Raji (cell line): ENCODE measurements at regions not wholly inside any gene's neighbourhood (a gene's known extent, or its start where the extent isn't known, plus 50 kb on each side); places are given as distances from the start of the nearest gene placed in this dataset.

Experiments
- POLR2A ChIP-seq: IDR thresholded peaks from 2 replicates; pipeline ENCODE4 v1.6.1; 2011; ENCODE audit warnings: low read depth, low read length, control low read depth; ENCODE audit not compliant: insufficient read depth

DNA sequence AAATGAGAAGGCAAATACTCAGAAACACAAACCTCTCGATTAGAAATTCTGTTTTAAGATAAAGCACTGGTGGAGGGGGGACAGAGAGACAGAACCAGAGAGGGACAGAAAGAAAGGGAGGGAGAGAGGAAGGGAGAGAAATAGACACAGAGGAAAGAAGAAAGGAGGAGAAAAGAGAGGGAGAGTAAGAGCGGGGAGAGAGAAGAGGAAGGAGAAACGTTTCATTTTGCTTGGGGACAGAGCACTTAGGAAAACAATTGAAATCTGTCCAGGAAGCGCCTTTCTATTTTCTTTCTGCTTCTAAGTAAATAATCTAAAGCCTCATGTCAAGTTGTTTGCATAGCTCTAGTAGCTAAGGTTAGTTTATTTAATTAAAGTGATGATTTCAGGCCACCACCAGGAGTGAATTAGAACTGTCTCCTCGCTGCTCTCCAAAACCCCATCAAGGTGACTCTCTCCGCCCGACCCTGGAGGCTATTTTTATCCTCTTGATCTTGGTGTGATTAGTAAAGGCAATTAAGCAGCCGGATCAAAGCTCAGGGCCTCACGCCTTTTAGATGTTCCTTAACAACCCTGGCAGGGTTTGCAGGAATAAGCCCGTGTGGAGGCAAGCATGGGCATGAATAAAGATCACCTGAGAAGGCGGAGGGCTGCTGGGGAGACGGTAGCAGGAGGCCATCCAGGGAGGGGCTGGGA, 73.4 kb upstream of the INSIG1 start:
- no peak for TF ChIP-seq POLR2A

DNA sequence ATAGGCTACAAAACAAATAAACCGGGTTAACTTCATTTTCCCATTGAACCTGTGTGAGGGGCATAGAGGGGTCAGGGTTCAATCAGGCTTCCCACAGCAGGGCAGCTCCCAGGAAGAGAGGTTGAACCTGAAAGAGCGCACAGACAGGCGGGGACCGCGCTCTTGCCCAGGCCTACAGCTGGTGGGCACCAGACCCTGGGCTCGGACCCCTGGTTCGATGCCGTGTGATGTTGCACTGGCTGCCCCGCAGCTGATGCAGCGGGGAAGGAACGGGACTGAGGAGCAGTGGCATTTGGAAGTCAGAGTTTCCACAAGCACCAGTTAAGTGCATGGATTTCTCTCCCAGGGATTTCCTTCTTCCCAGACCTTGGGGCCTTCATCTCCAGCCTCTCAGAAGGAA, 72.6 kb upstream of the INSIG1 start:
- no peak for TF ChIP-seq POLR2A

DNA sequence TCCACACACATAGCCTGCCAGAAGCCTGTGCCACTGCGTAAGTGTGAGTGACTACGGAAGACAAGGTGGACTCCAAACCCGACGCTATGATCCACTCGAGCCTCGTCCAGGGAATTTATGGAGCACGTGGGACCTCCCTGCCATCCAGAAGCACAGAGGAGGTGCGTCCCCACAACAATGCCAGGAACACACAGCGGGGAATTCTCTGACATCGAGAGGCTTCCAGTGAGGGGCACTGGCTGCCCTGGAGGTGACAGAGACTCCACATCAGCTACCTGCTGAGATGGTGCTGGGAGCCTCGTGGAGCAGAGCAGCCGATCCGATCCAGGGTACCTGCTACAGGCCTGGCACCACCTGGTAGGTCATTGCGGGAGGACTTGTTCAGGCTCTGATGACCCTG, 72.2 kb upstream of the INSIG1 start:
- TF ChIP-seq POLR2A = no peak

DNA sequence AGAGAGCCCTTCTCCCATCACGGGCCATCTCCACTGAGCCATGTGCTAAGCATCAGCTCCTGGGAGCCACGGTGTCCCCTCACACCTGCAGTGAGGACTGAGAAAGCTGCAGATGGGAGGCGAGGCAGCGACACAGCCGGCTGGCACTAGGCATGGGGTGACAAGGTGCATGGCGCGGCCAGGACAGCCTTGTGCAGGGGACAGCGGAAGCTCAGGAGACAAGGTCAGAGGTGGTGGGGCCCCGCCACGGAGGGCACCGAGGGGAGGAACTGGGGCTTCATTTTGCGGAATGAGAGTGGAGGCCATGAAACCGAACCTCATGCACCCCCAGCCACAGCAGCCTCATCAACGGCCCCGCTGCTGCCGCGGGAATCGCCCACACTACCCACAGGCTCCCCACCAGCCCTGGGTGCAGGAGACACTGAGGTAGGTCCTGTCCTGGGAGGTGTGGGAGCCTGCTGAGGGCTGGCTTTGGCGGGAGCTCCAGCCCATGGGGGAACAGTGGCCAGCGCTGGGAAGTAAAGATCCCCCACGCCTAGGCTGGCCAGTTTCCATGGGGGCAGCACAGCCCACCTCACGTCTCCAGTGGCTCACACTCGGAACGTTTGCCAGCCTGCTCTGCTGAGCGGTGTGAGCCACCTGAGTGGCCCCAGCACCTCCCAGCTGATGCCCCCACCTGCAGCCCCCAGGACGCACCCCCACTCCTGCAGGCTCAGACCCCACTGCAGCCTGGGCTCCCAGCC, 71.2 kb upstream of the INSIG1 start:
- TF ChIP-seq POLR2A = no peak

DNA sequence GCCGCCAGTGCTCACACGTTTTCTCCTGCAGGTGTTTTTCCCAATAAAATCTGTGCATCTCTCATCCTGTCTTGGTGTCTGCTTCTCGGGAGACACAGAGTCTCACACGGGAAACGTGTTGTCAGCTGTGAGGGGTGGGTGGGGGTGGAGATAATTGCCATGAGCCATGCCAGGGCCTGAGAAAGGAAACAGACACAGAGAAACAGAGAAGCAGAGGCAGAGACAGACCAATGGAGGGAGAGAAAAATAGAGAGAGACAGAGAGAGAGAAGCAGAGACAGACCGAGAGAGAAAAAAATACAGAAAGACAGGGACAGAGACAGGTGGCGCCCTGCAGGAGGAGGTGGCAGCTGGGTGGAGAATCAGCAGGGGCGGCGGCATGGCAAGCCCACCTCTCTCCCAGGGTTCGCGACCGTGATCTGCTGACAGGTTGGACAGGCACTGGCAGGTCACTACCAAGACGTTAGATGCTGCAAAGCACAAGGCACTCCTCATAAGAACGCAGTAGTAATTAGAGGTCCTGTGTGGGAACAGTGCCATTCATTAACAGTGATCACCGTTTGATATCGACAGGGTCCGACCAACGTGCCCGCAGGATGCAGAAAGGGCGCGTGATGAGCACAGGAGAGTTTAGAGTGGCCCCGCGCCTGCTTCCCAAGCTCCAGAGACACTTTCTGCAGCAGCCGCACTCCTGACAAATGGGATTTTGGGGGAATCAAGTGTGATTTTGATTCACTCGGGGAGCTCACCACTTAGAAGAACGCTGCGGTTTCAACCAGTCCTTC, 70.5 kb upstream of the INSIG1 start:
- no peak for TF ChIP-seq POLR2A

DNA sequence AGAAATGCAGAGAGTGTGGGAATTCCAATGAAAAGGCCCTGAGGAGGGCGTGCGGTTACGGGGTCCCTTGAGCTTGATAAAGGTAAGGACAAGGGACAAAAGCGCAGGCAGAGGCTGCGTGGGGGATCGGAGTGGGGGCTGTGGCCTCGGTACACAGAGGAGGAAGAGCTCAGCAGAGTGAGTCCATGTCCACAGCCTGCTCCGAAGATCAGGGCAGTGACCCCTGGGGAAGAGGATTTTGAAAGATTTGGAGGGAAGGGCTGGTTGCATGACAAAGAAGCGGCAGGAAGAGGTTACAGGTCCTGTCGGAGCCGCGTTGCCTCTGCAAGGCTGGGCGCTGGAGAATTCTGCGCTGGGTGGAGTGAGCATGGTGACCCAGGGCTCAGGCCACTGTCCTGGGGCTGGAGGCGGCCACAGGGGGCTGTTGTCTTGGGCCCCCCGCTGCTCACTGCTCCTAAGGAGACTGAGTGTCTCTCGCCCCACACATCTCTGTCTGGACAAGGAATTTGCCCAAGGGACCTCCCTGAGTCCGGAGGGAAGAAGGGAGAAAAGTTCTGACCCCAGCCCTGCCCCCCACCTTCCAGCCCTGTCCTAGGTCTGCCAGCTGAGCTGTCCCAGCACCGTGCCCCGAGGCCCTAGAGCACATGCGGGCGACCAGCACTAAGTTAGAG, 69.8 kb upstream of the INSIG1 start:
- no peak for TF ChIP-seq POLR2A

DNA sequence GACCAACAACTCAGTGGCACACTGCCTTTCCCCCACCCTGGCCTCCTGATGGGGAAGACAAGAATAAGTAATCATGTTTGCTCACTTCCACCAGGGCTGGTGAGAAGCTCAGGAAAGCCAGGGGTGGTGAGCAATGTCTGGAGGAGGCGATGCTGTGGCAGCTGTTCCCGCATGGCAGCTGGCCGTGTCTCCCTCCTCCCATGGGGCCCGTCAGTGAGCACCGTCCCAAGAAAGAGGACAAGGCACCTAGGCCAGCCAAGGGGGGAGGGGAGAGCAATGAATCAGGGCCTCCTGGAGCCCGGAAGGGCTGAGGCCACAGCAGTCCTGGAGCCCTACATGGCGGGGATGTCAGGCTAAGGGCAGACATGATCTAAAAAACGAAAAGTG, 69.2 kb upstream of the INSIG1 start:
- TF ChIP-seq POLR2A = no peak

DNA sequence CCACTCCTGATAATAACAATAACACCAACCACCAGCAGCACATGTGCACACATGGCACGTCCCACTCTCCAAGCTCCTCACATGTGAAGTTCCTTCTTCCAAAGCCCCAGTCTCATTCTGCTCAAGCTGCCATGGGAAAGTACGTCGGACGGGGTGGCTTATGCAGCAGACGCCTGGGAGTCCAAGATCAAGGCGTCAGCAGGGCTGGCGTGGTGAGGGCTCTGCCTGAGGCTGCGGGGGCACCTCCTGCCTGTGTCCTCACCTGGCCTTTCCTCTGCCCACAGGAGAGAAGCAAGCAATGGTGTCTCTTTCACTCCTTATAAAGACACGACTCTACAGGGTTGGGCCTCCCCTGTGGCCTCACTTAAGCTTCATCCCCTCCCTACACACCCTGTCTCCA, 68.8 kb upstream of the INSIG1 start:
- no peak for TF ChIP-seq POLR2A

DNA sequence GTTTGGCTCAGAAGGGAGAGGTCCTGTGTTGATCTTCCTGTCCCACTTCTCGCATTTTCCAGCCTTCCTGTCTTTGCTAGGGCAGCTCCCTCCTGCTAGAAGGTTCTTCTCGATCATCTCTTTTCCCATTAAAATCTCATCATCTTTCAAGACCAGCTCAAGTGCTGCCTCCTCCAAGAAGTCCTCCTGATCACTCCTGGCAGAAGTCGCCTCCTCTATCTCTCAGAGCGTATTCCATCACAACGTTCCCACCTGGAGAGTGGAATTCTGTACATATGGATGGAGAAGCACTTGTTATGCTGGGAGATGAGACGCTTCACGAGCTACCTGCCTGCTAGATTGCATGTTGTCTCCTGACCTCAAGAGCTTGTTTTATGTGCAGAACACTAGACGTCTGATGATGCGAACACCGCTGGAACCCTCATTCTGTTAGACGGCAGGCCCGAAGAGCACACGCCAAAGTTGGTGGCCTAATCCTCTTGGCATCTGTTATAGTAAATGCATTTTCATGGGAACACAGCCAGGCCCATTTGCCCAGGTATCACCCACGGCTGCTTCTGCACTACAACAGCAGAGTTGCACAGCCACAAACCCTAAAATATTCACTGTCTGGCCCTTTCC, 68.0 kb upstream of the INSIG1 start:
- TF ChIP-seq POLR2A = no peak

DNA sequence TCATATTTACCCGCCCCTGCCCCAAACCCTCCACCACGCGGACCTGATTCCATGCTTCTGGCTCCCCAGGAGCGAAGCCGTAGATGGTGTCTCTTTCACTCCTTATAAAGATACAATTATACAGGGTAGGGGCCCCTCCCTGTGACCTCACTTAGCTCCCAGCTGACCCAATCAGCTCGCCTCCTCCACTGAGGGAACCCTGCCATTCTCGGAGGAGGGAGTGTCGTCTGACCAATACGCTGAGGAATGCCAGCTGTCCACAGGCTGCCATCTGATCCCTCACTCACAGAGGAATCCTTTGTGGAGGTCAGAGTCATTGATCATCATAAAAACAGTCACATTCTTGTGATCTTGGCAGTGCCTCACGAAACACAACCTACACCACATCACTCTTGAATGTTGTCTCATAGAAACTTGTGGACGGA, 67.5 kb upstream of the INSIG1 start:
- TF ChIP-seq POLR2A = no peak

DNA sequence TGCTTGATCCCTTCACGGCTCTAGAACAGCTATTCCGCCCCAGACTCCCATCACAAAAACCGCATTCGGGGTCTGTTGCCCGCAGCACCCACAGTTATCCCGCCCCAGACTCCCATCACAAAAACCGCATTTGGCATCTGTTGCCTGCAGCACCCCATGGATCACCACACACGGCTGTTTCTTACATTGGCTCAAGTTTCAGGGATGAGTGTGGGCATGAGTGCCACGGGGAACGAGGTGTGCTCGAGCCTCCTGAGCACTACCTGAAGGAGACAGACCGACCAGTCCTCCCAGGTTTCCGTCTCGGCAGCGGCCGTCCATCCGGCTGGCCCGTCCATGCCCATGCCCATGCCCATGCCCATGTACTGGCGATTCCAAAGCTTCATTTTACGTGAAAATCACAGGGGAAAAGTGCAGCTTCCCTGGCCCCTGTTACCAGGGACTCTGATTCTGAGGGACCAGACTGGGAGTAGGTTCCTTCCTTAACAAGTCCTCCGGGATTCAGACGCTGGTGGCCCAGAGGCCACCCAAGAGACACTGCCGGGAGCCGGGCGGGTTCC, 66.4 kb upstream of the INSIG1 start:
- TF ChIP-seq POLR2A = no peak

DNA sequence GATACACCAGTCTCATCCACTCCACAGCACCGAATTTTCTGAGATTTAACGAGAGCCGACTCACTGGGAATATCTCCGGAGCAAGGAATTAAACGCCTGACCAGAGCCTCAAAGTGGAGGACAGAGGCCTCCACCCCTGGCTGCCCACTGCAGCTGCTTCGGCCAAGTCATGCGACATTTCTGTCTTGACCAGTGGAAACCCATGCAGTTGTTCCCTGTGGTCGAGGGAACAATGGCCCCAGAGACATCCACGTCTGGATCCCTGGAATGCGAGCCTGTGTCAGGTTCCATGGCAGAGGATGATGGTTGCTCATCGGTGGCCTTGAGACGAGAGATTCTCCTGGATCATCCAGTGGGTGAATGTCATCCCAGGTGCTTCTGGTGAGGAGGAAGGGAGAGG, 65.7 kb upstream of the INSIG1 start:
- TF ChIP-seq POLR2A = no peak

DNA sequence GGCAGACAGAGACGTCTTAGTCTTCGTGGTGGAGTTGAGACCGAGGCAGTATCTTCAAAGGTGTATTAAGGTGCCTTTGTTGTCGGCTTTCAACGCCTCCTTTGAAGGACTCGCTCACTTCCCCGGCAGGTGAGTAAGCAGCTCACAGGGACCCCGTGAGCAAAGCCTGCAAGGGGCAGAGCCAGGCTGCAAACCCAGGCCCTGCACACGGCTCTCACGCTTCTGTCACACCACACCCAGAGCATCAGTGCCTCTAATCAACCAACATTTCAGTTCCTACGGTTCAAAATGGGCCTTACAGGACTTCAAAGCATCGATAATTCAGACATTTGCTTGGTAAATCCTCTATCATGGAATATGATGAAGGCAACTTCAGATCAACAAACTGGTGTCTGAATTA, 64.8 kb upstream of the INSIG1 start:
- no peak for TF ChIP-seq POLR2A

DNA sequence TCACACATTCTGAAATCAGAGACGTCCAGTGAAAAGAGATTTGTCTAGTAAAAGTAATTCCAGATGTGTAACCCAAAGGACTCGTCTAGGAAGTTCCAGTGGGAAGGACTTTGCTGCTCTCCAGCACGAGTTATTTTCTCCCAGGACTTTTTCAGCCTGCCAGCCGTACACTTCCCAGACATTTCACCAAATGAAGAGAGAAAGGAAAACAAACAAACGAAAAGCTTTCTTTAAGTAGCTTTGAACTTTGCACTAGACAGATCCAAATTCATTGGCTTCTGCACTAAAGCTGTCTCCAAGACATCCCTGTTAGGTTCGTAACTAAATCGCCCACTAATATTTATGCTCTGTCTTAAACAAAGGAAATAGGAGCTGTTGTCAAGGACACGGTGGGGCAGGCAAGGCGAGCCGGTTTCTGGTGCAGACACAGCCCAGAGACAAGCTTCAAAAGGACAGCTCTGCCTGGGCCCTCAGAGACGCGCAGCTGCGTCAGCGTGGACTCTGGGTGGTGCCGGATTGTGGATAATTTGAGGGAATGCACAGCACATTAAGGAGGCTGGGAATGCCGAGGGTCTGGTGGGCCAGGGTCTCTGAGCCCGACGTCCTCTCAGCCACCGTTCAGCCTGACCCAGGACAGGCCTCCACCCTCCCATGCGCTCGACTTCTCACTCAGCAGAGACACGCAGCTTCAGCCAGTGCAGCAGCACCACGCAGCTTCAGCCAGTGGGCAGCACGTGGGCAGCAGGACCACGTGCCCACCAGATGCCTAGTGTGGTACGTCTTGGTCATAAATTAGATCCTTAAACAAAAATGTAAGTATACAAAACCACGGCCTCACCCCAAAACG, 64.1 kb upstream of the INSIG1 start:
- no peak for TF ChIP-seq POLR2A
